ENCODE measurements at regions not wholly inside any gene's neighbourhood (a gene's known extent, or its start where the extent isn't known, plus 50 kb on each side); places are given as distances from the start of the nearest gene placed in this dataset.

GRCh38 chr11:31863170-31863832, 52.2 kb upstream of the PAX6 start:
- DNase-seq (ENCODE audit: low read depth), result no peak

GRCh38 chr11:31861011-31861410, 49.9 kb upstream of the PAX6 start:
- DNase-seq (ENCODE audit: low read depth), result no peak

Data from HT1080 (cell line).